ENCODE measurements at regions not wholly inside any gene's neighbourhood (a gene's known extent, or its start where the extent isn't known, plus 50 kb on each side); places are given as distances from the start of the nearest gene placed in this dataset.
"Not testable (repeated sequence)": the region's sequence is repeated elsewhere in the genome, so short reads cannot be mapped to it uniquely, and the experiment has no call there.

GRCh38 chr13:30058429-30058828 is 208.0 kb upstream of the UBL3 start:
- H3K27ac ChIP-seq (ENCODE audit: insufficient read depth, low read length, poor library complexity, severe bottlenecking) = no peak overlapping the region
- Mint-ChIP-seq H3K27ac (no peak overlapping the region), H3K4me1 (peaks cover 0 to 3% (median 0%) of the 10 kb centered on the region in 4 donors), H3K9me3 (peaks cover 0 to 12% (median 2%) of the 10 kb centered on the region in 7 donors), H3K4me3 (no peak overlapping the region), H3K36me3 (no peaks in the 10 kb centered on the region), H3K27me3 (peaks cover 55% of the 10 kb centered on the region)
- no peak for ATAC-seq (ENCODE audit: low read depth in 2 of 2)
- no peak for DNase-seq
- H3K36me3 ChIP-seq (ENCODE audit: control insufficient read depth, insufficient read depth, low read length) = no peaks in the 10 kb centered on the region
- no peak overlapping the region for H3K4me3 ChIP-seq (ENCODE audit: low read depth, low read length)
- peaks cover 10 to 13% of the 10 kb centered on the region in 2 experiments for H3K9me3 ChIP-seq (ENCODE audit: control insufficient read depth in 2 of 2, low read length in 2 of 2)
- H3K4me1 ChIP-seq (ENCODE audit: control insufficient read depth, insufficient read depth, low read length, poor library complexity, severe bottlenecking) = no peaks in the 10 kb centered on the region
- peaks cover 3% of the 10 kb centered on the region for H3K27me3 ChIP-seq (ENCODE audit: control insufficient read depth, insufficient read depth, low read length)

- H3K27ac ChIP-seq (ENCODE audit: insufficient read depth, low read length, poor library complexity, severe bottlenecking); ATAC-seq (ENCODE audit: low read depth in 2 of 2); H3K27ac Mint-ChIP-seq; H3K36me3 Mint-ChIP-seq; H3K4me3 Mint-ChIP-seq; DNase-seq; H3K27me3 ChIP-seq (ENCODE audit: control insufficient read depth, insufficient read depth, low read length); H3K9me3 Mint-ChIP-seq; H3K4me1 ChIP-seq (ENCODE audit: control insufficient read depth, insufficient read depth, low read length, poor library complexity, severe bottlenecking); H3K36me3 ChIP-seq (ENCODE audit: control insufficient read depth, insufficient read depth, low read length); H3K4me3 ChIP-seq (ENCODE audit: low read depth, low read length): not testable (repeated sequence)
- Mint-ChIP-seq H3K4me1 (peaks cover 6 to 11% (median 7%) of the 10 kb centered on the region in 4 donors), H3K27me3 (peaks cover 46% of the 10 kb centered on the region)
- H3K9me3 ChIP-seq (ENCODE audit: control insufficient read depth in 2 of 2, low read length in 2 of 2) = peaks cover 10 to 13% of the 10 kb centered on the region in 2 experiments
Observed at GRCh38 chr13:30054546-30054945, 204.1 kb upstream of the UBL3 start.

DNA sequence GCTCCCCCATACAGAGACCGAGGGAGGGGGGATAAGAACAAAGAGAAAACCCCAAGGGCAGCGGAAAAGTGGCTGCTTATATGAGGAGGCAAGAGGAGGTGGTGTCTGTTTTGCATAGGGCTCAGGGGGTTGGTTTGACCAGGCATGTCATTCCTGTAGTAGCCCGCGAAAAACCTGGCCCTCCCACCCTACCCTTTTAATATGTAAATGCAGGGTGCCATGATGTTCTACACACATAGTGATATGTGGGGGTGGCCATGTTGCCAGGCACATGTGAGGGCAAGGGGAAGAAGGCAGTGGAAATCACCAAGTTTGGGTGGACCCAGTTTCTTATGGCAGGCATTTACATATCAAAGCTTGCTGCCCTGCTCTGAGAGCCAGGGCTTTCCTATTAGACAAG is 203.5 kb upstream of the UBL3 start:
- DNase-seq (no peak), ATAC-seq (ENCODE audit: low read depth in 2 of 2) (no peak)
- no peak overlapping the region for H3K4me3 ChIP-seq (ENCODE audit: low read depth, low read length)
- peaks cover 0 to 6% (median 1%) of the 10 kb centered on the region in 7 donors for H3K9me3 Mint-ChIP-seq
- no peak overlapping the region for H3K27ac ChIP-seq (ENCODE audit: insufficient read depth, low read length, poor library complexity, severe bottlenecking)
- H3K27ac Mint-ChIP-seq = no peak overlapping the region
- peaks cover 41% of the 10 kb centered on the region for H3K27me3 Mint-ChIP-seq
- H3K36me3 Mint-ChIP-seq = no peaks in the 10 kb centered on the region
- H3K4me3 Mint-ChIP-seq = no peak overlapping the region
- H3K9me3 ChIP-seq (ENCODE audit: control insufficient read depth in 2 of 2, low read length in 2 of 2) = peaks cover 8 to 10% of the 10 kb centered on the region in 2 experiments
- H3K36me3 ChIP-seq (ENCODE audit: control insufficient read depth, insufficient read depth, low read length) = no peaks in the 10 kb centered on the region
- no peaks in the 10 kb centered on the region for H3K4me1 ChIP-seq (ENCODE audit: control insufficient read depth, insufficient read depth, low read length, poor library complexity, severe bottlenecking)
- H3K27me3 ChIP-seq (ENCODE audit: control insufficient read depth, insufficient read depth, low read length) = peaks cover 2% of the 10 kb centered on the region
- H3K4me1 Mint-ChIP-seq = peaks cover 6 to 11% (median 7%) of the 10 kb centered on the region in 4 donors

DNA sequence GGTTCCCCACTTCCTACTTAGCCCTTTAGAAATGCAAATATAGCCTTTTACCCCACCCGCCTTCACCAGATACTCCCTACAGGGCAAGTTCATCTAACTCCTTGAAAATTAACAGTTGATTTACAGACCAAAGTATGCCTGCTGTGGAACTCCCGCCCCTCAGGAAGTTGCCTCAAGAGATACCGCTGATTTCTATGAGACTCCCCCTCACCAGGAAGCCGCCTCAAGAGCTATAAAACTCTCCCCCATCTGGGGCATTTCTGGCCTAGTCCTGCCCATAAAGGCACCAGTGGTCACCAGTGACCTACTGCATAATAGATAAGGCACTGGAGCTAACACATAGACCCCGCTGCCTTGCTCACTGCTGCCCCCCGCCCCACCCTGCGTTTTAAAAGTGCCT is 201.7 kb upstream of the UBL3 start:
- Histone ChIP-seq H3K4me1 (ENCODE audit: control insufficient read depth, insufficient read depth, low read length, poor library complexity, severe bottlenecking) (peaks cover 9% of the 10 kb centered on the region), H3K27ac (ENCODE audit: insufficient read depth, low read length, poor library complexity, severe bottlenecking) (no peak overlapping the region), H3K36me3 (ENCODE audit: control insufficient read depth, insufficient read depth, low read length) (no peaks in the 10 kb centered on the region), H3K27me3 (ENCODE audit: control insufficient read depth, insufficient read depth, low read length) (peaks cover 2% of the 10 kb centered on the region), H3K9me3 (ENCODE audit: control insufficient read depth in 2 of 2, low read length in 2 of 2) (no peaks in the 10 kb centered on the region), H3K4me3 (ENCODE audit: low read depth, low read length) (no peak overlapping the region)
- peak in 1 of 3 donors; percentile 10 for DNase-seq
- Mint-ChIP-seq H3K36me3 (no peaks in the 10 kb centered on the region), H3K27ac (peak overlapping the region in 1 of 3 donors; percentile 38), H3K4me1 (peaks cover 10 to 16% (median 11%) of the 10 kb centered on the region in 4 donors), H3K4me3 (peak overlapping the region in 1 of 4 donors; percentile 47), H3K9me3 (peaks cover 0 to 8% (median 0%) of the 10 kb centered on the region in 7 donors), H3K27me3 (peaks cover 37% of the 10 kb centered on the region)
- ATAC-seq (ENCODE audit: low read depth in 2 of 2) = peak; percentile 28 to 40

GRCh38 chr13:30051531-30052060 is 201.2 kb upstream of the UBL3 start:
- Histone ChIP-seq H3K4me1 (ENCODE audit: control insufficient read depth, insufficient read depth, low read length, poor library complexity, severe bottlenecking) (peaks cover 9% of the 10 kb centered on the region), H3K27ac (ENCODE audit: insufficient read depth, low read length, poor library complexity, severe bottlenecking) (no peak overlapping the region), H3K27me3 (ENCODE audit: control insufficient read depth, insufficient read depth, low read length) (peaks cover 2% of the 10 kb centered on the region), H3K4me3 (ENCODE audit: low read depth, low read length) (no peak overlapping the region), H3K9me3 (ENCODE audit: control insufficient read depth in 2 of 2, low read length in 2 of 2) (no peaks in the 10 kb centered on the region), H3K36me3 (ENCODE audit: control insufficient read depth, insufficient read depth, low read length) (no peaks in the 10 kb centered on the region)
- Mint-ChIP-seq H3K36me3 (no peaks in the 10 kb centered on the region), H3K9me3 (peaks cover 0 to 6% (median 0%) of the 10 kb centered on the region in 7 donors), H3K27me3 (peaks cover 32% of the 10 kb centered on the region), H3K4me3 (no peak overlapping the region), H3K27ac (no peak overlapping the region), H3K4me1 (peaks cover 11 to 16% (median 13%) of the 10 kb centered on the region in 4 donors)
- DNase-seq (no peak), ATAC-seq (ENCODE audit: low read depth in 2 of 2) (no peak)

GRCh38 chr13:30049692-30050091 is 199.3 kb upstream of the UBL3 start:
- DNase-seq = no peak

GRCh38 chr13:30047154-30047874 is 196.9 kb upstream of the UBL3 start:
- Mint-ChIP-seq H3K27me3 (peaks cover 6% of the 10 kb centered on the region), H3K9me3 (peaks cover 0 to 3% (median 0%) of the 10 kb centered on the region in 7 donors), H3K4me1 (peaks cover 4 to 15% (median 12%) of the 10 kb centered on the region in 4 donors), H3K36me3 (no peaks in the 10 kb centered on the region), H3K4me3 (no peak overlapping the region), H3K27ac (peak overlapping the region in 2 of 3 donors; percentile 6 to 29)
- Histone ChIP-seq H3K27me3 (ENCODE audit: control insufficient read depth, insufficient read depth, low read length) (no peaks in the 10 kb centered on the region), H3K4me3 (ENCODE audit: low read depth, low read length) (peak overlapping the region; percentile 8), H3K9me3 (ENCODE audit: control insufficient read depth in 2 of 2, low read length in 2 of 2) (no peaks in the 10 kb centered on the region), H3K36me3 (ENCODE audit: control insufficient read depth, insufficient read depth, low read length) (no peaks in the 10 kb centered on the region), H3K27ac (ENCODE audit: insufficient read depth, low read length, poor library complexity, severe bottlenecking) (no peak overlapping the region), H3K4me1 (ENCODE audit: control insufficient read depth, insufficient read depth, low read length, poor library complexity, severe bottlenecking) (peaks cover 9% of the 10 kb centered on the region)
- DNase-seq = peak in 1 of 3 donors; percentile 37
- peak in 1 of 2 donors; percentile 40 for ATAC-seq (ENCODE audit: low read depth in 2 of 2)

More at GRCh38 chr13:30049692-30050091, 199.3 kb upstream of the UBL3 start:
- Mint-ChIP-seq H3K36me3 (no peaks in the 10 kb centered on the region), H3K27me3 (peaks cover 16% of the 10 kb centered on the region), H3K9me3 (peaks cover 0 to 6% (median 0%) of the 10 kb centered on the region in 7 donors), H3K4me3 (no peak overlapping the region), H3K4me1 (peaks cover 11 to 16% (median 13%) of the 10 kb centered on the region in 4 donors), H3K27ac (no peak overlapping the region)
- no peaks in the 10 kb centered on the region for H3K27me3 ChIP-seq (ENCODE audit: control insufficient read depth, insufficient read depth, low read length)
- no peak for ATAC-seq (ENCODE audit: low read depth in 2 of 2)
- peaks cover 9% of the 10 kb centered on the region for H3K4me1 ChIP-seq (ENCODE audit: control insufficient read depth, insufficient read depth, low read length, poor library complexity, severe bottlenecking)
- no peaks in the 10 kb centered on the region for H3K9me3 ChIP-seq (ENCODE audit: control insufficient read depth in 2 of 2, low read length in 2 of 2)
- no peak overlapping the region for H3K4me3 ChIP-seq (ENCODE audit: low read depth, low read length)
- no peak overlapping the region for H3K27ac ChIP-seq (ENCODE audit: insufficient read depth, low read length, poor library complexity, severe bottlenecking)
- no peaks in the 10 kb centered on the region for H3K36me3 ChIP-seq (ENCODE audit: control insufficient read depth, insufficient read depth, low read length)

Data from CD4-positive, CD25-positive, alpha-beta regulatory T cell (primary cell).